Vagina (tissue), 2 donors: ENCODE measurements at regions not wholly inside any gene's neighbourhood (a gene's known extent, or its start where the extent isn't known, plus 50 kb on each side); places are given as distances from the start of the nearest gene placed in this dataset.

ENCODE experiments used
- DNase-seq, 2 donors: peaks; one replicate each; pipeline ENCODE4 v3.0.0-alpha.2; 2017; ENCODE audit errors: extremely low spot score in 2 of 2
- H3K27ac ChIP-seq: fragments of 200-600 bp; sonication (generic); one replicate; pipeline ENCODE4 v1.5.1; 2019
- H3K27me3 ChIP-seq: fragments of 200-600 bp; sonication (generic); one replicate; pipeline ENCODE4 v1.5.1; 2019
- H3K36me3 ChIP-seq, 2 donors: fragments of 200-600 bp; sonication (generic); one replicate each; pipeline ENCODE4 v1.5.1; 2017 to 2019
- H3K4me1 ChIP-seq: fragments of 200-600 bp; sonication (generic); one replicate; pipeline ENCODE4 v1.5.1; 2019
- H3K4me3 ChIP-seq, 2 donors: fragments of 200-600 bp; sonication (generic); 1 replicate in 1 of 2; 2 replicates in 1 of 2; pipeline ENCODE4 v1.5.1; 2016 to 2019
- H3K9me3 ChIP-seq: fragments of 200-600 bp; sonication (generic); one replicate; pipeline ENCODE4 v1.5.1; 2019
- CTCF ChIP-seq, 3 experiments: fragments of 450-650 bp in 2 of 3; fragments of 200-600 bp in 1 of 3; sonication (generic) in 1 of 3; IDR thresholded peaks; one replicate each; pipeline ENCODE4 v1.5.1; 2017 to 2019; ENCODE audit warnings: antibody characterized with exemption in 3 of 3, mild to moderate bottlenecking in 2 of 3, moderate library complexity in 2 of 3
- POLR2A ChIP-seq, 2 donors: fragments of 450-650 bp; IDR thresholded peaks; one replicate each; pipeline ENCODE4 v1.6.1; 2017; ENCODE audit warnings: antibody characterized with exemption in 2 of 2, mild to moderate bottlenecking in 2 of 2, moderate library complexity in 2 of 2
- POLR2AphosphoS5 ChIP-seq, 2 donors: sonication (generic); formaldehyde crosslinking; IDR thresholded peaks; one replicate each; pipeline ENCODE4 v1.9.0; 2017; ENCODE audit warnings: antibody characterized with exemption in 2 of 2, mild to moderate bottlenecking in 2 of 2, low read depth in 1 of 2; ENCODE audit not compliant: insufficient read depth in 1 of 2
- intact Hi-C: fragments of 100-400 bp; cut with DNase I; formaldehyde crosslinking; loops from one replicate; pipeline ENCODE4 v1.15.1; 2023

DNA sequence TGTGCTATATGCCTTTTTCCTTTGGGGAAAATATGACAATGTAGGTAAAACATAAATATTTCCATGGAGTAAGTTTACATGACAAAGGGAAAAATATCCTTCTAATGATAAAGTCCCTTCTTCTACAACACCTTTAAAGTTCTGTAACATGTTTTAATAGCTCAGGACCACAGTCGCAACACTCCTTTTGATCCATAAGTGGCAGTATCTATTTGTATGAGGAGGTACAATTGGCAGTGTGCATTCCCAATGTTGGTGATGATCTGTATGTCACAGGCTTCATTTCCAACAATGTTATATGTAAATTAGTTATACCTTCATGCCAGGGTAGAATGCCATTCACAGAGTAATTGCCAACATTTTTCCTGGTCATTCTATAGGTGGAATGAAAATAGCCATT lies 127.1 kb upstream of the CCNH start:
- no peaks in the 10 kb centered on the region for H3K4me1 ChIP-seq
- TF ChIP-seq POLR2AphosphoS5 (IDR thresholded peaks at IDR 0.05; ENCODE audit: insufficient read depth in 1 of 2, low read depth in 1 of 2) (no peak), POLR2A (IDR thresholded peaks at IDR 0.05) (no peak), CTCF (IDR thresholded peaks at IDR 0.05) (no peak)
- H3K36me3 ChIP-seq: no peaks in the 10 kb centered on the region
- DNase-seq: no peak
- no peak overlapping the region for H3K4me3 ChIP-seq
- no peaks in the 10 kb centered on the region for H3K9me3 ChIP-seq
- H3K27ac ChIP-seq: no peak overlapping the region
- intact Hi-C loops: no loop called here
- no peaks in the 10 kb centered on the region for H3K27me3 ChIP-seq

DNA sequence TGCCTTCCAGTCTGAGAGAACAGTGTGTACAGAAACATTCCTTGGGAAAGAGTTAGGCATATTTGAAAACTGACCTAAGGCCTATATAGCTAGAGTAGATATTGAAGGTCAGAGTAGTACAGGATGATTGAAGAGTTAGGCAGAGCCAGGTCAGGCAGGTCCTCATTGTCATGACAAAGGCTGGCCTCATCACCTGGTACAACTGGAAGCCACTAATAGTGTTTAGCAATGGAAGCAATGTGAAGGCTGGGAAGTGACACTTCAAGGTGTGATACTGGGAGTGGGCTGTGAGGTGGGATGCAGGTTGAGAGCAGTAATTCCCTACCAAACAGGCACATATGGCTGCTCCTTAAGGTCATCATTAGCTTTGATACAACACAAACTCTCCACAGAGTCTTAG lies 123.6 kb upstream of the CCNH start:
- H3K27me3 ChIP-seq: no peaks in the 10 kb centered on the region
- H3K9me3 ChIP-seq: no peaks in the 10 kb centered on the region
- H3K36me3 ChIP-seq: no peaks in the 10 kb centered on the region
- no peak overlapping the region for H3K4me3 ChIP-seq
- no peaks in the 10 kb centered on the region for H3K4me1 ChIP-seq
- no peak overlapping the region for H3K27ac ChIP-seq
- TF ChIP-seq POLR2A (IDR thresholded peaks at IDR 0.05) (no peak), POLR2AphosphoS5 (IDR thresholded peaks at IDR 0.05; ENCODE audit: insufficient read depth in 1 of 2, low read depth in 1 of 2) (no peak), CTCF (IDR thresholded peaks at IDR 0.05) (no peak)
- intact Hi-C loops: no loop called here
- no peak for DNase-seq

DNA sequence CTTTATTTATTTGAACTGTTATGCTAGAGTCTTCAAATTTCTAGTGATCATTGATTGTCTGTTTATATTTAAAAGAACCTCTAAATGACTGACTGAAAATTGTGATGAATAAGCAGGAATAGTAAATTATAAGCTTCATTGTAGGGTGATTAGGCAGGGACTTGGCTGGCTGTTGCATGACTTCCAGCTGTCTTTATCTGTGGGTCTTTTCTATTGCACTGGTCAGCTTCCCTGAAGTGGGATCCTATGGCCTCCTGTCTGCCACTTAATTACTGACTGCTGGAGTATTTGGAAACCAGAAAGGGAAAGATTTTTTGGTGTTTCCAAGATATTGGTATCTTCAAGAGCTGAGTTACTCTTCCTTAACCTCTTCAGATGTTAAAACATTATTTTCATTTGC lies 123.0 kb upstream of the CCNH start:
- intact Hi-C loops: no loop called here
- no peak overlapping the region for H3K4me3 ChIP-seq
- H3K27me3 ChIP-seq: no peaks in the 10 kb centered on the region
- H3K36me3 ChIP-seq: no peaks in the 10 kb centered on the region
- no peak for DNase-seq
- H3K4me1 ChIP-seq: no peaks in the 10 kb centered on the region
- TF ChIP-seq CTCF (IDR thresholded peaks at IDR 0.05) (no peak), POLR2AphosphoS5 (IDR thresholded peaks at IDR 0.05; ENCODE audit: insufficient read depth in 1 of 2, low read depth in 1 of 2) (no peak), POLR2A (IDR thresholded peaks at IDR 0.05) (no peak)
- H3K27ac ChIP-seq: no peak overlapping the region
- no peaks in the 10 kb centered on the region for H3K9me3 ChIP-seq

GRCh38 chr5:87529486-87530076 lies 116.9 kb upstream of the CCNH start:
- intact Hi-C loops: no loop called here
- no peak for DNase-seq
- H3K27ac ChIP-seq: no peak overlapping the region
- TF ChIP-seq CTCF (IDR thresholded peaks at IDR 0.05): no peak
- no peak for TF ChIP-seq POLR2A (IDR thresholded peaks at IDR 0.05)
- no peak for TF ChIP-seq POLR2AphosphoS5 (IDR thresholded peaks at IDR 0.05; ENCODE audit: insufficient read depth in 1 of 2, low read depth in 1 of 2)
- H3K9me3 ChIP-seq: no peaks in the 10 kb centered on the region
- H3K36me3 ChIP-seq: no peaks in the 10 kb centered on the region
- H3K27me3 ChIP-seq: no peaks in the 10 kb centered on the region
- no peaks in the 10 kb centered on the region for H3K4me1 ChIP-seq
- no peak overlapping the region for H3K4me3 ChIP-seq

GRCh38 chr5:87526131-87526530 lies 113.4 kb upstream of the CCNH start:
- Histone ChIP-seq H3K27ac (no peak overlapping the region), H3K4me3 (no peak overlapping the region)
- no peak for TF ChIP-seq POLR2AphosphoS5 (IDR thresholded peaks at IDR 0.05; ENCODE audit: insufficient read depth in 1 of 2, low read depth in 1 of 2)
- no peak for TF ChIP-seq POLR2A (IDR thresholded peaks at IDR 0.05)
- no peak for TF ChIP-seq CTCF (IDR thresholded peaks at IDR 0.05)

More at GRCh38 chr5:87526131-87526530, 113.4 kb upstream of the CCNH start:
- intact Hi-C loops: no loop called here
- Histone ChIP-seq H3K36me3 (no peaks in the 10 kb centered on the region), H3K4me1 (no peaks in the 10 kb centered on the region), H3K9me3 (no peaks in the 10 kb centered on the region), H3K27me3 (no peaks in the 10 kb centered on the region)
- DNase-seq: no peak
